ENCODE measurements at regions not wholly inside any gene's neighbourhood (a gene's known extent, or its start where the extent isn't known, plus 50 kb on each side); places are given as distances from the start of the nearest gene placed in this dataset.

DNA sequence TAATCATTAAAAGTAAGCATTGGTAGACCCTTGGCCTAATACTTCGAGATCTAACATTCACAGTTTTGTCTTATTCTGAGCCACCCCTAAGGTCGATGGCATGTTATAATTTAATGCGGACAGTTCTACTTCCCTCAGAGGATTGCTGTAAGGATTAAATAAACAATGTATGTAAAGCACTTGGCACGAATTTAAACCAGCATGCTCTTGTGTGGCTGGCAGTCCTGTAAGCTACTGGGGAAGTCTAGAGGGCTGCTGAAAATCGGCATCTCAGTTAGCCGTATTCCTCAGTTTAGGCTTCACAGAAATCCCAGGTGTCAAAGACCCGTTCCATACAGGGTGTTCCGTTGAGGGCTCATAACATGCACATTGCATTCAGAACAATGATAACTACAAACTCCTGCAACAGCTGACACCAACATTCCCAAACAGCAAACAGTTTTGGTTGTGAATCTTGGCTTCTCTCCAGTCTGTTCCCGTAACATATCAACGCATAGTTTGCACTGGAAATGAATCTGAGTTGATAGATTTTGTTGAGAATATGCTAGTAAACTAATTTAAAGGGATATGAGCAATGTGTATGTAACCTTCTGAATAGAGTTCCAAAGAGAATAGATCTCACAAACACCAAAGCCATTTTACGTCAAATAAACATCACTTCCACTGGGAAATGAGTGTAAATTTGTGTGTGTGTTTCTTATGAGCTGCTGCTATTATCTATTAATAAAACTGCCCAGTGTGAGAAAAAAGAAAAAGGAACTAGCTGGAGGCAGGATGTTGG lies 52.2 kb upstream of the ACKR3 start:
- H3K27me3 Mint-ChIP-seq = peaks cover 30% of the 10 kb centered on the region
- Histone ChIP-seq H3K9me3 (ENCODE audit: control insufficient read depth in 2 of 2, low read length in 2 of 2) (no peaks in the 10 kb centered on the region), H3K27ac (ENCODE audit: insufficient read depth, low read length, poor library complexity, severe bottlenecking) (no peak overlapping the region), H3K4me1 (ENCODE audit: control insufficient read depth, insufficient read depth, low read length, poor library complexity, severe bottlenecking) (no peaks in the 10 kb centered on the region), H3K27me3 (ENCODE audit: control insufficient read depth, insufficient read depth, low read length) (peaks cover 7% of the 10 kb centered on the region), H3K36me3 (ENCODE audit: control insufficient read depth, insufficient read depth, low read length) (no peaks in the 10 kb centered on the region), H3K4me3 (ENCODE audit: low read depth, low read length) (no peak overlapping the region)
- no peak for DNase-seq
- ATAC-seq (ENCODE audit: low read depth in 2 of 2) = no peak
- H3K9me3 Mint-ChIP-seq = peaks cover 0 to 2% (median 0%) of the 10 kb centered on the region in 7 donors
- no peaks in the 10 kb centered on the region for H3K4me1 Mint-ChIP-seq
- no peak overlapping the region for H3K4me3 Mint-ChIP-seq
- H3K27ac Mint-ChIP-seq = no peak overlapping the region
- no peaks in the 10 kb centered on the region for H3K36me3 Mint-ChIP-seq
